ENCODE measurements at regions not wholly inside any gene's neighbourhood (a gene's known extent, or its start where the extent isn't known, plus 50 kb on each side); places are given as distances from the start of the nearest gene placed in this dataset.
A peak's percentile ranks its signal among the peaks of the same experiment; 100 is the strongest.

GRCh38 chr3:24828551-24828950 lies 333.9 kb upstream of the THRB start:
- CTCF ChIA-PET, result no interaction called here
- H3K27ac ChIP-seq (ENCODE audit: low read length), result no peak overlapping the region

GRCh38 chr3:24829011-24829581 lies 334.4 kb upstream of the THRB start:
- intact Hi-C loops (cut with micrococcal nuclease; ENCODE audit: unreplicated experiment) (no loop called here), in situ Hi-C loops (cut with HindIII; ENCODE audit: low pct_unique_long_range_greater_than_20kb, low sequenced_read_pairs) (no loop called here)
- no peaks in the 10 kb centered on the region for H3K36me3 ChIP-seq (ENCODE audit: control insufficient read depth, insufficient read depth, low read length)
- no peak for TF ChIP-seq CTCF (IDR thresholded peaks at IDR 0.05)
- TF ChIP-seq SIN3A (IDR thresholded peaks at IDR 0.05; ENCODE audit: borderline replicate concordance, insufficient read depth, low read depth, low read length), result no peak
- no peak for TF ChIP-seq POLR2AphosphoS5 (IDR thresholded peaks at IDR 0.05; ENCODE audit: low read depth, low read length)
- TF ChIP-seq REST (IDR thresholded peaks at IDR 0.05; ENCODE audit: insufficient read depth in 1 of 2, low read depth in 2 of 2, low read length in 1 of 2), result no peak
- TF ChIP-seq TCF7L2 (IDR thresholded peaks at IDR 0.05; ENCODE audit: low read depth, low read length), result no peak
- no peak overlapping the region for H3K27ac ChIP-seq (ENCODE audit: low read length)
- BruUV-seq (replicated peaks), result no TSS peak
- peaks cover 8% of the 10 kb centered on the region for H3K27me3 ChIP-seq (ENCODE audit: control insufficient read depth, insufficient read depth, low read length)
- peak; percentile 68 for ATAC-seq
- ChIA-PET POLR2A (no interaction called here), CTCF (no interaction called here)
- peak overlapping the region in 1 of 2 experiments; percentile 42; a peak in 1 of 4 replicates for H3K4me3 ChIP-seq (ENCODE audit: low read depth in 2 of 2, low read length in 2 of 2)
- no peak for DNase-seq (ENCODE audit: low read depth, low spot score)
- H3K4me1 ChIP-seq (ENCODE audit: control insufficient read depth, insufficient read depth, low read length), result no peaks in the 10 kb centered on the region
- H3K9me3 ChIP-seq (ENCODE audit: control insufficient read depth, insufficient read depth, low read depth, low read length), result no peaks in the 10 kb centered on the region

More at GRCh38 chr3:24828551-24828950, 333.9 kb upstream of the THRB start:
- Histone ChIP-seq H3K27me3 (ENCODE audit: control insufficient read depth, insufficient read depth, low read length) (peaks cover 8% of the 10 kb centered on the region), H3K9me3 (ENCODE audit: control insufficient read depth, insufficient read depth, low read depth, low read length) (no peaks in the 10 kb centered on the region), H3K4me3 (ENCODE audit: low read depth in 2 of 2, low read length in 2 of 2) (no peak overlapping the region), H3K36me3 (ENCODE audit: control insufficient read depth, insufficient read depth, low read length) (no peaks in the 10 kb centered on the region), H3K4me1 (ENCODE audit: control insufficient read depth, insufficient read depth, low read length) (no peaks in the 10 kb centered on the region)
- POLR2A ChIA-PET, result no interaction called here
- intact Hi-C loops (cut with micrococcal nuclease; ENCODE audit: unreplicated experiment) (no loop called here), in situ Hi-C loops (cut with HindIII; ENCODE audit: low pct_unique_long_range_greater_than_20kb, low sequenced_read_pairs) (no loop called here)
- ATAC-seq (no peak), DNase-seq (ENCODE audit: low read depth, low spot score) (no peak)
- BruUV-seq (replicated peaks), result no TSS peak
- no peak for TF ChIP-seq REST (IDR thresholded peaks at IDR 0.05; ENCODE audit: insufficient read depth in 1 of 2, low read depth in 2 of 2, low read length in 1 of 2)
- TF ChIP-seq CTCF (IDR thresholded peaks at IDR 0.05), result no peak
- TF ChIP-seq TCF7L2 (IDR thresholded peaks at IDR 0.05; ENCODE audit: low read depth, low read length), result no peak
- TF ChIP-seq POLR2AphosphoS5 (IDR thresholded peaks at IDR 0.05; ENCODE audit: low read depth, low read length), result no peak
- TF ChIP-seq SIN3A (IDR thresholded peaks at IDR 0.05; ENCODE audit: borderline replicate concordance, insufficient read depth, low read depth, low read length), result no peak
